ENCODE measurements at regions not wholly inside any gene's neighbourhood (a gene's known extent, or its start where the extent isn't known, plus 50 kb on each side); places are given as distances from the start of the nearest gene placed in this dataset.

DNA sequence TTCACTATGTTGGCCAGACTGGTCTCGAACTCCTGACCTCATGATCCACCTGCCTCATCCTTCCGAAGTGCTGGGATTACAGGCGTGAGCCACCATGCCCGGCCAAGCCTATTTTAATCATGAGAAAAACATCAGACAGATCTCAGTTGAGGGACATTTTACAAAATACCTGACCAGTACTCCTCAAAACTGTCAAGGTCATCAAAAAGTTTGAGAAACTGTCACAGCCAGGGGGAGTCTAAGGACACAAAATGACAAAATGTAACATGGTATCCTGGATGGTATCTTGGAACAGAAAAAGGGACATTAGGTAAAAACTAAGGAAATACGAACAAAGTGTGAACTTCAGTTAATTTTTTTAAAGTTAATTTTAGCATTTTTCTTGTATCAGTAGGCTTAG is 219.8 kb upstream of the PPP1R3A start:
- Histone ChIP-seq H3K27me3 (ENCODE audit: insufficient read depth in 3 of 3, low read length in 2 of 3) (no peaks in the 10 kb centered on the region), H3K27ac (no peak overlapping the region), H3K9me3 (no peaks in the 10 kb centered on the region), H3K4me1 (peaks cover 2% of the 10 kb centered on the region), H3K4me3 (no peak overlapping the region), H3K36me3 (ENCODE audit: insufficient read depth in 1 of 2, low read depth in 1 of 2) (no peaks in the 10 kb centered on the region)
- 91 to 94% (median 91%) methylated on average over 5 of the region's 5 CpGs for WGBS, 3 donors
- DNase-seq (no peak), ATAC-seq (no peak)
- TF ChIP-seq, protein P1, sequence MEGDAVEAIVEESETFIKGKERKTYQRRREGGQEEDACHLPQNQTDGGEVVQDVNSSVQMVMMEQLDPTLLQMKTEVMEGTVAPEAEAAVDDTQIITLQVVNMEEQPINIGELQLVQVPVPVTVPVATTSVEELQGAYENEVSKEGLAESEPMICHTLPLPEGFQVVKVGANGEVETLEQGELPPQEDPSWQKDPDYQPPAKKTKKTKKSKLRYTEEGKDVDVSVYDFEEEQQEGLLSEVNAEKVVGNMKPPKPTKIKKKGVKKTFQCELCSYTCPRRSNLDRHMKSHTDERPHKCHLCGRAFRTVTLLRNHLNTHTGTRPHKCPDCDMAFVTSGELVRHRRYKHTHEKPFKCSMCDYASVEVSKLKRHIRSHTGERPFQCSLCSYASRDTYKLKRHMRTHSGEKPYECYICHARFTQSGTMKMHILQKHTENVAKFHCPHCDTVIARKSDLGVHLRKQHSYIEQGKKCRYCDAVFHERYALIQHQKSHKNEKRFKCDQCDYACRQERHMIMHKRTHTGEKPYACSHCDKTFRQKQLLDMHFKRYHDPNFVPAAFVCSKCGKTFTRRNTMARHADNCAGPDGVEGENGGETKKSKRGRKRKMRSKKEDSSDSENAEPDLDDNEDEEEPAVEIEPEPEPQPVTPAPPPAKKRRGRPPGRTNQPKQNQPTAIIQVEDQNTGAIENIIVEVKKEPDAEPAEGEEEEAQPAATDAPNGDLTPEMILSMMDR (IDR thresholded peaks at IDR 0.05): no peak
- intact Hi-C loops (cut with DNase I): no loop called here

DNA sequence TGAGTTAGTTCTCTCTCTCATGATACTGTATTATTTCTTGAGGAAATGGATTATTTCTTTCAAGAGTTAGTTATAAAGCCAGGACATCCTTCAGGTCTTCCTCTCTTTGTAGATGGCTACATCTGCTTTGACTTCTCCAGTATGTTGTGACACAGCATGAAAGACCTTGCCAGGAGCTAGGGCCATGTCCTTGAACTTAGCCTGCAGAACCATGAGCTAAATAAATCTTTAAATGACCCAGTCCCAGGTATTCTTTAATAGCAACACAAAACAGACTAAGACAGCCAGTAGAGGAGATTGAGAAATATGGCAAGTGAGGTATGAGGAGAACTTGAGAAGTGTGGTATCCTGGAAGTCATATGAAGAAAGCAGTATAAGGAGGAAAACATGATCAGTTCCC is 214.9 kb upstream of the PPP1R3A start:
- TF ChIP-seq, protein P1 (IDR thresholded peaks at IDR 0.05): no peak
- DNase-seq (no peak), ATAC-seq (peak in 3 of 4 donors; percentile 23 to 77 (median 38))
- peaks cover 16% of the 10 kb centered on the region for H3K4me1 ChIP-seq
- no peaks in the 10 kb centered on the region for H3K36me3 ChIP-seq (ENCODE audit: insufficient read depth in 1 of 2, low read depth in 1 of 2)
- intact Hi-C loops (cut with DNase I): no loop called here
- no peak overlapping the region for H3K4me3 ChIP-seq
- H3K9me3 ChIP-seq: no peaks in the 10 kb centered on the region
- no peak overlapping the region for H3K27ac ChIP-seq
- no peaks in the 10 kb centered on the region for H3K27me3 ChIP-seq (ENCODE audit: insufficient read depth in 3 of 3, low read length in 2 of 3)

- TF ChIP-seq, protein P1 (IDR thresholded peaks at IDR 0.05): no peak
- no peaks in the 10 kb centered on the region for H3K36me3 ChIP-seq (ENCODE audit: insufficient read depth in 1 of 2, low read depth in 1 of 2)
- peaks cover 16% of the 10 kb centered on the region for H3K4me1 ChIP-seq
- WGBS, 3 donors: 34 to 51% (median 35%) methylated on average over 3 of the region's 3 CpGs
- ATAC-seq (no peak), DNase-seq (no peak)
- intact Hi-C loops (cut with DNase I): no loop called here
- no peak overlapping the region for H3K4me3 ChIP-seq
- no peak overlapping the region for H3K27ac ChIP-seq
- H3K27me3 ChIP-seq (ENCODE audit: insufficient read depth in 3 of 3, low read length in 2 of 3): no peaks in the 10 kb centered on the region
- H3K9me3 ChIP-seq: no peaks in the 10 kb centered on the region
These were observed 212.1 kb upstream of the PPP1R3A start for GRCh38 chr7:114130866-114131265.

GRCh38 chr7:114128880-114129279 is 210.1 kb upstream of the PPP1R3A start:
- DNase-seq (no peak), ATAC-seq (no peak)
- intact Hi-C loops (cut with DNase I): no loop called here
- TF ChIP-seq, protein P1 (IDR thresholded peaks at IDR 0.05): no peak
- 96 to 97% (median 97%) methylated on average over 1 of the region's 1 CpG for WGBS, 3 donors
- H3K9me3 ChIP-seq: no peaks in the 10 kb centered on the region
- no peak overlapping the region for H3K27ac ChIP-seq
- peaks cover 16% of the 10 kb centered on the region for H3K4me1 ChIP-seq
- H3K4me3 ChIP-seq: no peak overlapping the region
- no peaks in the 10 kb centered on the region for H3K27me3 ChIP-seq (ENCODE audit: insufficient read depth in 3 of 3, low read length in 2 of 3)
- H3K36me3 ChIP-seq (ENCODE audit: insufficient read depth in 1 of 2, low read depth in 1 of 2): no peaks in the 10 kb centered on the region

DNA sequence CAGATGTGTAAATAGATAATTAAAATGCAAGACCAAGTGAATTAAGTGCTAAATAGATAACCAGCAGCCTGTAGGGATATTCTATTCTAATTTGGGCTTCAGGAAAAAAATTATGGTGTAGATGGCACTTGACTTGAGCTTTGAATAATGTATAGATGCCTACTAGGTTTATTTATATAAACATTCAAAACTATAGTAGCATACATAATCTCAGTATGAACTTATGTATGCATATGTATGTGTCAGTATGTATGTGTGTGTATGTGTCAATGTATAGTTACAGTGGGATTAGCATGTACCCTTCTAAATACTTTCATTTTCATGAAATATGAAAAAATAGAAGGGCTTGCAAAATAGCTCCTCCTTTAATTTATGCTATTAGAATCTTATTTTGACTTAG is 207.3 kb upstream of the PPP1R3A start:
- TF ChIP-seq, protein P1 (IDR thresholded peaks at IDR 0.05): no peak

More for the DNA sequence above, 207.3 kb upstream of the PPP1R3A start:
- intact Hi-C loops (cut with DNase I): no loop called here
- Histone ChIP-seq H3K36me3 (ENCODE audit: insufficient read depth in 1 of 2, low read depth in 1 of 2) (no peaks in the 10 kb centered on the region), H3K27ac (no peak overlapping the region), H3K4me3 (no peak overlapping the region), H3K27me3 (ENCODE audit: insufficient read depth in 3 of 3, low read length in 2 of 3) (no peaks in the 10 kb centered on the region), H3K4me1 (peaks cover 9% of the 10 kb centered on the region), H3K9me3 (no peaks in the 10 kb centered on the region)
- ATAC-seq (no peak), DNase-seq (no peak)

Measured in psoas muscle (tissue), 7 donors.